ENCODE measurements at regions not wholly inside any gene's neighbourhood (a gene's known extent, or its start where the extent isn't known, plus 50 kb on each side); places are given as distances from the start of the nearest gene placed in this dataset.
"Not testable (repeated sequence)": the region's sequence is repeated elsewhere in the genome, so short reads cannot be mapped to it uniquely, and the experiment has no call there.

GRCh38 chr16:25367773-25368524, 110.3 kb upstream of the ZKSCAN2 start:
- H3K27me3 Mint-ChIP-seq = peaks cover 16% of the 10 kb centered on the region
- DNase-seq = no peak
- no peaks in the 10 kb centered on the region for H3K4me1 Mint-ChIP-seq
- no peak overlapping the region for H3K27ac Mint-ChIP-seq
- Histone ChIP-seq H3K4me1 (ENCODE audit: control insufficient read depth in 2 of 2, insufficient read depth in 2 of 2, low read length in 2 of 2) (no peaks in the 10 kb centered on the region), H3K9ac (ENCODE audit: low read length) (no peak overlapping the region), H3K27me3 (replicated peaks in 1 of 4; ENCODE audit: control extremely low read depth in 1 of 4, control insufficient read depth in 3 of 4, insufficient read depth in 4 of 4, low read length in 3 of 4) (peaks cover 0 to 5% (median 1%) of the 10 kb centered on the region in 4 experiments), H3K27ac (ENCODE audit: low read length in 2 of 2) (no peak overlapping the region), H3K4me3 (ENCODE audit: control extremely low read depth in 1 of 5, extremely low read depth in 1 of 5, insufficient read depth in 1 of 5, low read depth in 2 of 5, low read length in 4 of 5) (no peak overlapping the region), H2AFZ (ENCODE audit: insufficient read depth, low read depth, low read length, poor library complexity, severe bottlenecking) (no peak overlapping the region), H3K4me2 (replicated peaks; ENCODE audit: low read depth, low read length, poor library complexity, severe bottlenecking) (no peak overlapping the region), H3K36me3 (replicated peaks in 1 of 2; ENCODE audit: control extremely low read depth in 1 of 2, control insufficient read depth in 1 of 2, extremely low read depth in 1 of 2, insufficient read depth in 2 of 2, low read length in 1 of 2) (no peaks in the 10 kb centered on the region), H4K20me1 (ENCODE audit: control insufficient read depth, insufficient read depth, low read length, poor library complexity, severe bottlenecking) (no peaks in the 10 kb centered on the region), H3K9me3 (ENCODE audit: control extremely low read depth in 1 of 3, control insufficient read depth in 2 of 3, insufficient read depth in 1 of 3, low read length in 2 of 3) (peaks cover 0 to 3% (median 0%) of the 10 kb centered on the region in 3 donors), H3K79me2 (ENCODE audit: control insufficient read depth, insufficient read depth, low read length) (no peaks in the 10 kb centered on the region)
- ATAC-seq (ENCODE audit: low read depth) = no peak
- intact Hi-C loops (cut with micrococcal nuclease) = no loop called here
- H3K9me3 Mint-ChIP-seq (ENCODE audit: insufficient read depth) = no peaks in the 10 kb centered on the region
- ChIA-PET CTCF (no interaction called here), POLR2A (no interaction called here)
- TF ChIP-seq EZH2 (IDR thresholded peaks at IDR 0.05; ENCODE audit: borderline replicate concordance, insufficient read depth, low read depth, low read length, poor library complexity, severe bottlenecking) (no peak), CTCF (IDR thresholded peaks at IDR 0.05) (no peak)
- 94% methylated on average over 5 of the region's 8 CpGs for WGBS (ENCODE audit: insufficient coverage)
- no peak overlapping the region for H3K4me3 Mint-ChIP-seq

- H3K9me3 ChIP-seq (ENCODE audit: control extremely low read depth in 1 of 3, control insufficient read depth in 2 of 3, insufficient read depth in 1 of 3, low read length in 2 of 3) = peaks cover 0 to 3% (median 0%) of the 10 kb centered on the region in 3 donors
- H4K20me1 ChIP-seq (ENCODE audit: control insufficient read depth, insufficient read depth, low read length, poor library complexity, severe bottlenecking) = no peaks in the 10 kb centered on the region
- CTCF ChIA-PET = interaction anchor here (0.6 kb wide), 1 partner anchor 57 kb away, joined by 4 read pairs; no protein-coding TSS in a partner anchor
- intact Hi-C loops (cut with micrococcal nuclease) = no loop called here
- no peak overlapping the region for H3K4me3 ChIP-seq (ENCODE audit: control extremely low read depth in 1 of 5, extremely low read depth in 1 of 5, insufficient read depth in 1 of 5, low read depth in 2 of 5, low read length in 4 of 5)
- no peaks in the 10 kb centered on the region for H3K36me3 ChIP-seq (replicated peaks in 1 of 2; ENCODE audit: control extremely low read depth in 1 of 2, control insufficient read depth in 1 of 2, extremely low read depth in 1 of 2, insufficient read depth in 2 of 2, low read length in 1 of 2)
- ATAC-seq (ENCODE audit: low read depth) (no peak), DNase-seq (no peak)
- POLR2A ChIA-PET = no interaction called here
- Mint-ChIP-seq H3K27me3 (peaks cover 16% of the 10 kb centered on the region), H3K27ac (no peak overlapping the region), H3K4me3 (no peak overlapping the region), H3K4me1 (no peaks in the 10 kb centered on the region), H3K9me3 (ENCODE audit: insufficient read depth) (no peaks in the 10 kb centered on the region)
- H3K4me2 ChIP-seq (replicated peaks; ENCODE audit: low read depth, low read length, poor library complexity, severe bottlenecking) = no peak overlapping the region
- no peaks in the 10 kb centered on the region for H3K4me1 ChIP-seq (ENCODE audit: control insufficient read depth in 2 of 2, insufficient read depth in 2 of 2, low read length in 2 of 2)
- TF ChIP-seq CTCF (IDR thresholded peaks at IDR 0.05) (no peak), EZH2 (IDR thresholded peaks at IDR 0.05; ENCODE audit: borderline replicate concordance, insufficient read depth, low read depth, low read length, poor library complexity, severe bottlenecking) (no peak)
- H3K79me2 ChIP-seq (ENCODE audit: control insufficient read depth, insufficient read depth, low read length) = no peaks in the 10 kb centered on the region
- H3K27ac ChIP-seq (ENCODE audit: low read length in 2 of 2) = no peak overlapping the region
- peaks cover 0 to 5% (median 1%) of the 10 kb centered on the region in 4 experiments for H3K27me3 ChIP-seq (replicated peaks in 1 of 4; ENCODE audit: control extremely low read depth in 1 of 4, control insufficient read depth in 3 of 4, insufficient read depth in 4 of 4, low read length in 3 of 4)
- H3K9ac ChIP-seq (ENCODE audit: low read length) = no peak overlapping the region
- 29% methylated on average over 1 of the region's 2 CpGs for WGBS (ENCODE audit: insufficient coverage)
- H2AFZ ChIP-seq (ENCODE audit: insufficient read depth, low read depth, low read length, poor library complexity, severe bottlenecking) = peak overlapping the region; percentile 35
These were observed 108.4 kb upstream of the ZKSCAN2 start for GRCh38 chr16:25366078-25366477.

- H3K27me3 ChIP-seq (replicated peaks in 1 of 4; ENCODE audit: control extremely low read depth in 1 of 4, control insufficient read depth in 3 of 4, insufficient read depth in 4 of 4, low read length in 3 of 4); H3K79me2 ChIP-seq (ENCODE audit: control insufficient read depth, insufficient read depth, low read length); H3K4me3 Mint-ChIP-seq; H3K36me3 ChIP-seq (replicated peaks in 1 of 2; ENCODE audit: control extremely low read depth in 1 of 2, control insufficient read depth in 1 of 2, extremely low read depth in 1 of 2, insufficient read depth in 2 of 2, low read length in 1 of 2); H3K4me2 ChIP-seq (replicated peaks; ENCODE audit: low read depth, low read length, poor library complexity, severe bottlenecking); H3K27ac Mint-ChIP-seq; H3K4me1 Mint-ChIP-seq; CTCF ChIA-PET; H3K9me3 Mint-ChIP-seq (ENCODE audit: insufficient read depth); H3K4me3 ChIP-seq (ENCODE audit: control extremely low read depth in 1 of 5, extremely low read depth in 1 of 5, insufficient read depth in 1 of 5, low read depth in 2 of 5, low read length in 4 of 5); POLR2A ChIA-PET; H4K20me1 ChIP-seq (ENCODE audit: control insufficient read depth, insufficient read depth, low read length, poor library complexity, severe bottlenecking); intact Hi-C loops (cut with micrococcal nuclease); H2AFZ ChIP-seq (ENCODE audit: insufficient read depth, low read depth, low read length, poor library complexity, severe bottlenecking); H3K9me3 ChIP-seq (ENCODE audit: control extremely low read depth in 1 of 3, control insufficient read depth in 2 of 3, insufficient read depth in 1 of 3, low read length in 2 of 3); H3K27ac ChIP-seq (ENCODE audit: low read length in 2 of 2); DNase-seq; H3K4me1 ChIP-seq (ENCODE audit: control insufficient read depth in 2 of 2, insufficient read depth in 2 of 2, low read length in 2 of 2); ATAC-seq (ENCODE audit: low read depth); H3K9ac ChIP-seq (ENCODE audit: low read length); H3K27me3 Mint-ChIP-seq: not testable (repeated sequence)
- 87% methylated on average over 6 of the region's 8 CpGs for WGBS (ENCODE audit: insufficient coverage)
These were observed 101.9 kb upstream of the ZKSCAN2 start for GRCh38 chr16:25359516-25359915.
